ENCODE measurements at regions not wholly inside any gene's neighbourhood (a gene's known extent, or its start where the extent isn't known, plus 50 kb on each side); places are given as distances from the start of the nearest gene placed in this dataset.
"Not testable (repeated sequence)": the region's sequence is repeated elsewhere in the genome, so short reads cannot be mapped to it uniquely, and the experiment has no call there.

- Histone ChIP-seq H3K4me3 (ENCODE audit: low read length) (no peak overlapping the region), H3K9ac (ENCODE audit: low read length) (no peak overlapping the region), H3K4me1 (ENCODE audit: control insufficient read depth, insufficient read depth, low read length) (no peaks in the 10 kb centered on the region), H3K27ac (ENCODE audit: low read depth, low read length) (no peak overlapping the region), H3K36me3 (ENCODE audit: control insufficient read depth, insufficient read depth, low read length) (no peaks in the 10 kb centered on the region), H3K27me3 (ENCODE audit: control insufficient read depth, insufficient read depth, low read length) (no peaks in the 10 kb centered on the region)
Measured at GRCh38 chr5:100676817-100677631, 141.8 kb downstream of the FAM174A start.

GRCh38 chr5:100682625-100683024 lies 147.5 kb downstream of the FAM174A start:
- Histone ChIP-seq H3K4me1 (ENCODE audit: control insufficient read depth, insufficient read depth, low read length) (no peaks in the 10 kb centered on the region), H3K27me3 (ENCODE audit: control insufficient read depth, insufficient read depth, low read length) (no peaks in the 10 kb centered on the region), H3K4me3 (ENCODE audit: low read length) (no peak overlapping the region), H3K9ac (ENCODE audit: low read length) (no peak overlapping the region), H3K27ac (ENCODE audit: low read depth, low read length) (no peak overlapping the region), H3K36me3 (ENCODE audit: control insufficient read depth, insufficient read depth, low read length) (no peaks in the 10 kb centered on the region)

- no peak overlapping the region for H3K9ac ChIP-seq (ENCODE audit: low read length)
- no peak overlapping the region for H3K27ac ChIP-seq (ENCODE audit: low read depth, low read length)
- H3K4me3 ChIP-seq (ENCODE audit: low read length) = no peak overlapping the region
- H3K36me3 ChIP-seq (ENCODE audit: control insufficient read depth, insufficient read depth, low read length) = no peaks in the 10 kb centered on the region
- H3K27me3 ChIP-seq (ENCODE audit: control insufficient read depth, insufficient read depth, low read length) = no peaks in the 10 kb centered on the region
- H3K4me1 ChIP-seq (ENCODE audit: control insufficient read depth, insufficient read depth, low read length) = no peaks in the 10 kb centered on the region
Measured at GRCh38 chr5:100683881-100684280, 148.7 kb downstream of the FAM174A start.

- not testable (repeated sequence) for H3K4me3 ChIP-seq (ENCODE audit: low read length); H3K27me3 ChIP-seq (ENCODE audit: control insufficient read depth, insufficient read depth, low read length); H3K4me1 ChIP-seq (ENCODE audit: control insufficient read depth, insufficient read depth, low read length); H3K9ac ChIP-seq (ENCODE audit: low read length); H3K27ac ChIP-seq (ENCODE audit: low read depth, low read length); H3K36me3 ChIP-seq (ENCODE audit: control insufficient read depth, insufficient read depth, low read length)
Measured at GRCh38 chr5:100685122-100685521, 149.9 kb downstream of the FAM174A start.

- H3K27ac ChIP-seq (ENCODE audit: low read depth, low read length); H3K9ac ChIP-seq (ENCODE audit: low read length); H3K4me1 ChIP-seq (ENCODE audit: control insufficient read depth, insufficient read depth, low read length); H3K4me3 ChIP-seq (ENCODE audit: low read length); H3K36me3 ChIP-seq (ENCODE audit: control insufficient read depth, insufficient read depth, low read length); H3K27me3 ChIP-seq (ENCODE audit: control insufficient read depth, insufficient read depth, low read length): not testable (repeated sequence)
Measured at GRCh38 chr5:100688834-100689233, 153.7 kb downstream of the FAM174A start.

GRCh38 chr5:100690036-100690560 lies 154.9 kb downstream of the FAM174A start:
- Histone ChIP-seq H3K36me3 (ENCODE audit: control insufficient read depth, insufficient read depth, low read length) (no peaks in the 10 kb centered on the region), H3K4me1 (ENCODE audit: control insufficient read depth, insufficient read depth, low read length) (no peaks in the 10 kb centered on the region), H3K9ac (ENCODE audit: low read length) (no peak overlapping the region), H3K27ac (ENCODE audit: low read depth, low read length) (no peak overlapping the region), H3K4me3 (ENCODE audit: low read length) (no peak overlapping the region), H3K27me3 (ENCODE audit: control insufficient read depth, insufficient read depth, low read length) (no peaks in the 10 kb centered on the region)

- H3K27me3 ChIP-seq (ENCODE audit: control insufficient read depth, insufficient read depth, low read length) = no peaks in the 10 kb centered on the region
- no peak overlapping the region for H3K27ac ChIP-seq (ENCODE audit: low read depth, low read length)
- no peaks in the 10 kb centered on the region for H3K36me3 ChIP-seq (ENCODE audit: control insufficient read depth, insufficient read depth, low read length)
- no peak overlapping the region for H3K9ac ChIP-seq (ENCODE audit: low read length)
- H3K4me1 ChIP-seq (ENCODE audit: control insufficient read depth, insufficient read depth, low read length) = no peaks in the 10 kb centered on the region
- H3K4me3 ChIP-seq (ENCODE audit: low read length) = no peak overlapping the region
Measured at GRCh38 chr5:100691085-100691484, 155.9 kb downstream of the FAM174A start.

- Histone ChIP-seq H3K27ac (ENCODE audit: low read depth, low read length) (no peak overlapping the region), H3K4me3 (ENCODE audit: low read length) (no peak overlapping the region), H3K4me1 (ENCODE audit: control insufficient read depth, insufficient read depth, low read length) (no peaks in the 10 kb centered on the region), H3K27me3 (ENCODE audit: control insufficient read depth, insufficient read depth, low read length) (no peaks in the 10 kb centered on the region), H3K9ac (ENCODE audit: low read length) (no peak overlapping the region), H3K36me3 (ENCODE audit: control insufficient read depth, insufficient read depth, low read length) (no peaks in the 10 kb centered on the region)
Measured at GRCh38 chr5:100691548-100691947, 156.4 kb downstream of the FAM174A start.

- H3K27ac ChIP-seq (ENCODE audit: low read depth, low read length) = no peak overlapping the region
- no peak overlapping the region for H3K9ac ChIP-seq (ENCODE audit: low read length)
- no peaks in the 10 kb centered on the region for H3K36me3 ChIP-seq (ENCODE audit: control insufficient read depth, insufficient read depth, low read length)
- H3K27me3 ChIP-seq (ENCODE audit: control insufficient read depth, insufficient read depth, low read length) = no peaks in the 10 kb centered on the region
- no peak overlapping the region for H3K4me3 ChIP-seq (ENCODE audit: low read length)
- H3K4me1 ChIP-seq (ENCODE audit: control insufficient read depth, insufficient read depth, low read length) = no peaks in the 10 kb centered on the region
Measured at GRCh38 chr5:100693481-100693880, 158.3 kb downstream of the FAM174A start.

- H3K27ac ChIP-seq (ENCODE audit: low read depth, low read length) = no peak overlapping the region
Measured at GRCh38 chr5:100694100-100694499, 158.9 kb downstream of the FAM174A start.

GRCh38 chr5:100697970-100698369 lies 162.8 kb downstream of the FAM174A start:
- Histone ChIP-seq H3K27me3 (ENCODE audit: control insufficient read depth, insufficient read depth, low read length) (no peaks in the 10 kb centered on the region), H3K36me3 (ENCODE audit: control insufficient read depth, insufficient read depth, low read length) (no peaks in the 10 kb centered on the region), H3K27ac (ENCODE audit: low read depth, low read length) (no peak overlapping the region), H3K4me1 (ENCODE audit: control insufficient read depth, insufficient read depth, low read length) (no peaks in the 10 kb centered on the region), H3K9ac (ENCODE audit: low read length) (no peak overlapping the region), H3K4me3 (ENCODE audit: low read length) (no peak overlapping the region)

More at GRCh38 chr5:100694100-100694499, 158.9 kb downstream of the FAM174A start:
- Histone ChIP-seq H3K36me3 (ENCODE audit: control insufficient read depth, insufficient read depth, low read length) (no peaks in the 10 kb centered on the region), H3K27me3 (ENCODE audit: control insufficient read depth, insufficient read depth, low read length) (no peaks in the 10 kb centered on the region), H3K9ac (ENCODE audit: low read length) (no peak overlapping the region), H3K4me3 (ENCODE audit: low read length) (no peak overlapping the region), H3K4me1 (ENCODE audit: control insufficient read depth, insufficient read depth, low read length) (no peaks in the 10 kb centered on the region)

- Histone ChIP-seq H3K4me1 (ENCODE audit: control insufficient read depth, insufficient read depth, low read length) (no peaks in the 10 kb centered on the region), H3K27ac (ENCODE audit: low read depth, low read length) (no peak overlapping the region), H3K9ac (ENCODE audit: low read length) (no peak overlapping the region), H3K27me3 (ENCODE audit: control insufficient read depth, insufficient read depth, low read length) (no peaks in the 10 kb centered on the region), H3K4me3 (ENCODE audit: low read length) (no peak overlapping the region), H3K36me3 (ENCODE audit: control insufficient read depth, insufficient read depth, low read length) (no peaks in the 10 kb centered on the region)
Measured at GRCh38 chr5:100706776-100707175, 171.6 kb downstream of the FAM174A start.

GRCh38 chr5:100708645-100709171 lies 173.5 kb downstream of the FAM174A start:
- H3K36me3 ChIP-seq (ENCODE audit: control insufficient read depth, insufficient read depth, low read length) = no peaks in the 10 kb centered on the region
- H3K4me1 ChIP-seq (ENCODE audit: control insufficient read depth, insufficient read depth, low read length) = no peaks in the 10 kb centered on the region
- no peak overlapping the region for H3K27ac ChIP-seq (ENCODE audit: low read depth, low read length)
- H3K27me3 ChIP-seq (ENCODE audit: control insufficient read depth, insufficient read depth, low read length) = no peaks in the 10 kb centered on the region
- H3K4me3 ChIP-seq (ENCODE audit: low read length) = no peak overlapping the region
- no peak overlapping the region for H3K9ac ChIP-seq (ENCODE audit: low read length)
